ENCODE measurements at regions not wholly inside any gene's neighbourhood (a gene's known extent, or its start where the extent isn't known, plus 50 kb on each side); places are given as distances from the start of the nearest gene placed in this dataset.
"Not testable (repeated sequence)": the region's sequence is repeated elsewhere in the genome, so short reads cannot be mapped to it uniquely, and the experiment has no call there.

DNA sequence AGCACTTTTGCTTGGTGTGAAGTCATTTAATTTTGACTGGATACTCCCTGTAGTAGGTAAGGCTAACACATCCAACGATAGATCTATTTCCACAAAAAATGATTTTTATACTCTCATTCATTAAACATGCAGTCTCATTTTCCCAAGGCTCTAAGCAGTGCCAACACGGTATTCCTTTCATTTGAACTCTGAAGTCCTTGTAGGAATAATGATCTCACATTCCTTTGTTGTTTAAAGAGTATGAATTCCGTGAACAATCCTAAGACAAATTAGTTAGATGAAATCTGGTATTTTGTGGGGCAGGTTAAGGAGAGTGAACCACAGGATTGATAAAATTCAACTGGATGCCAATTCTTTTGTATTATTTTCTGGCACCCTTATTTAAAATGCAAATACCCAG, 66.6 kb downstream of the LACC1 start:
- no peak for DNase-seq

DNA sequence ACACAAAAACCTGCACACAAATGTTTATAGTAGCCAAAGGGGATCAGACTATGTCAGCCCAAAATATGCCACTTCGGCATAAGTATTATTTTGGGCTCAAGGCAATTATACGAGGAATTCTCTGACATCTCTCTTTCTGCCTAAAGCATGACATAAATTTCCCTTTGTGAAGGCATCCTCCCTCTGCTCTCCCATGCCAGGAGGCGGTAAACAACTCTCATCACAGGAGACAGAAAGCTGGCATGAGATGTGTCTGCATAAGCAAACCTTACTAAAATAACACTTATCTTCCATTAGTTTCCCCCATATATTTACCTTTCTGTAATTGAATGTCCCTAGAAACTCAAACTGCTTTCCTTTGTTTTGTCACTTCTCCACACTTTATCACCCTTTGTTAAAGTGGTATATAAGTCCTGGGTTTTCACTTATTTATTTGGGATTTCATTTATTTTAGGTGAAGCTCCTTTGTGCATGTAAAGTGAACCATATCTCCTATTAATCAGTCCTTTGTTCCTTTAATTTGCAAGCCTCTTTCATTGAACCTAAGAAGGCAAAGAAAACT, 68.3 kb downstream of the LACC1 start:
- no peak for DNase-seq

DNA sequence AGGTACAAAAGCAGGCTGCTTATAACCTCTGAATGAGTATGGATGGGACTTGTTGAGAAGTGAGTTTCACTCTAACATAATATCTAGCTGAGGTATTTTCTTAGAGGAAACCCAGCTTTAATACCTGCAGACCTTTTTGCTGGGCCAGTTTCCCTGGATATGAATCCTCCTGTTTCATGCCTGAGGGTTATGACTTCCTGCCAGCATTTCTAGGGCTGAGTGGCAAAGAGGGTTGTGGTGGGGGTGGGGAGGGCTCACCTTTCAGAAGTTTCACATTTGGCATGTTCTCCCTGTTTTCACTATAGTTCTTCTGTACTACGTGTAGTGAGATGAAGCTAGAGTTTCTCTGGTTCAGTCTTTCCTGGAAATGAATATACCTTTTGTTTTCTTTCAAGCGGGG, 73.7 kb downstream of the LACC1 start:
- DNase-seq = no peak

DNA sequence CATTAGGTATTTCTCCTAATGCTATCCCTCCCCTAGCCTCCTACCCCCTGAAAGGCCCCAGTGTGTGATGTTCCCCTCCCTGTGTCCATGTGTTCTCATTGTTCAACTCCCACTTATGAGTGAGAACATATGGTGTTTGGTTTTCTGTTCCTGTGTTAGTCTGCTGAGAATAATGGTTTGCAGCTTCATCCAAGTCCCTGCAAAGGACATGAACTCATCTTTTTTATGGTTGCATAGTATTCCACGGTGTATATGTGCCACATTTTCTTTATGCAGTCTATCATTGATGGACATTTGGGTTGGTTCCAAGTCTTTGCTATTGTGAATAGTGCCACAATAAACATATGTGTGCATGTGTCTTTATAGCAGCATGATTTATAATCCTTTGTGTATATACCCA, 77.3 kb downstream of the LACC1 start:
- not testable (repeated sequence) for DNase-seq

DNA sequence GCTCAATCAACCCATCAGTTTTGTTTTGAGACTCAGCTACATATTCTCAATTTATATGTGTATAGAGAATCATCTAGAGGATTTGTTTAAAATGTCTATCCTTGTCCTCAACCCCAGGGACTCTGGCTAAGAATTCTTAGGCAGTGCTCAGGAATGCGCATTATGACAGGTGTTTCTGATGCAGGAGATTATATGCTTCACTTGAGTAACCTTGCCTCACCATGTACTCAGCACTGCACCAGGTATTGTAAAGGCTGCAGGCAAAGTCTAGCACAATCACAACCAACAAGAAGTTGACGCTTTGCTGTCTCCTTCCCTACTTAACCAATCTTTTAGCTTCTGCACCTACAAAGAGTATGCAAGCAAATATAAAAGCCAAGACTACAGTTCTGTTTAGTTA, 79.6 kb downstream of the LACC1 start:
- DNase-seq = no peak

DNA sequence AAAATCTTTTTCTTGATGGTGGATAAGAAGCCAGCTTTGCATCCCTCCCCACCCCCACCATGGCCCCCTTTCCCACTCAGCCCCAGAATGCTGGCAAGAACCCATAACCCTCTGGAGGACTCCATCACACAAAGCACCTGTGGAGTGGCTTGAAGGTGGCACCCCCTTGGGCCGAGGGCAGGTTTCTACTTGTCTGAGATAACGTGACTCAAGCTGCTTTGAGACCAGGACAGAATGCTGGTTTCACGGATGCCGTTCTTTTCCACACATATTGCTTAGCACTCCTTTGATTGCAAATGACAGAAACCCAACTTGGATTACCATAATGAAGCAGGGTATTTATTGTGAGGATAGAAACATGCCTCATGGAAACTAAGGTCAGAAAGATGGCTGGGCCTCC, 82.2 kb downstream of the LACC1 start:
- DNase-seq = no peak

DNA sequence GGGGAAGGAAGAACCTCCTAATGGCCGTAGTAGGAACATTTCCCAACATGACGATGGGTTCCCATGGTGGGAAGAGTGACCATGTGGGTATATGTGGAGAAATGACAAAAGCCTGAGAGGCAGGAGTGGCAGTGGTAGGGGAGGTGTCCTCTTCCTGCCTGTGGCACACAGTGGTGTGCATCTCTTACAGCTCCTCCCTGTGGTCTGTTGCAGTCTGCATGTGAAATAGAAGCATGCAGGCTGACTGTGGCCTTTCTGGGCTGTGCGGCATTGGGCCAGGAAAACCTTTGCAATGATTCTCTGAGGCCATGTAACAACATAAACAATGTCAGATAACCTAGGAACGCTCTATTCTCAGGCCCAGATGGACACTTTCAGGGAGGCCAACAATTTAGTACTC, 84.0 kb downstream of the LACC1 start:
- DNase-seq = no peak

DNA sequence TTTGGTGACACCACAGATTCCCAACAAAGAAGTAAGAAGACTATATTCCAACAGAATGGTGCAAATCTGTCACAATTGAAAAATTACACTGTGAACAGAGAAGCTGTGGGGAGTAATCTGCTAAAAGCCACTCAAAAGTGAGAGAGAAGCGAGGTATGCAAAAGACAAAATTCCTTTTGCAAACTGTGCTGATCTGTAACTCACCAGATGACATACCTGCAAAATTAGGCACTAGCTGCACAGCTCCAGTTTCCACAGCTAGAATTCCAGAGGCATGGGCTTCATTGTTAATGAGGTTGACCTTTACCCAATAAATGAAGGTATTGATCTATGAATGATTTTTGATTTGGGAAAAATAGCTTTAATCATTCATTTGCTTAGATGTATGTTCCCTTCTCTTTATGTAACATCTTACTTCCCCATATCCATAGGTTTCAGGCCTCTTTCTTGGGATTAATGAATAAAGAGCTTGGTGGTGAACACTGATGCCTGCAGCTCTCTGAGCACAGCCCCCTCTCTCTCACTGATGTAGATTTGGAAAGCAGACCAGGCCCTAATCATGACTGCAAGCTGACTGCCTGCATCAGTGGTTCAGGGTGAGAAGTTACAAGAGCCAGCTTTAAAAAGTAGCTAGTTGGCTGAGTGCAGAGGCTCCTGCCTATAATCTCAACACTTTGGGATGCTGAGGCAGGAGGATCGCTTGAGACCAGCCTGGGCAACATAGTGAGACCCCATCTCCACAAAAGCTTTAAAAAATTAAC, 85.2 kb downstream of the LACC1 start:
- no peak for DNase-seq

DNA sequence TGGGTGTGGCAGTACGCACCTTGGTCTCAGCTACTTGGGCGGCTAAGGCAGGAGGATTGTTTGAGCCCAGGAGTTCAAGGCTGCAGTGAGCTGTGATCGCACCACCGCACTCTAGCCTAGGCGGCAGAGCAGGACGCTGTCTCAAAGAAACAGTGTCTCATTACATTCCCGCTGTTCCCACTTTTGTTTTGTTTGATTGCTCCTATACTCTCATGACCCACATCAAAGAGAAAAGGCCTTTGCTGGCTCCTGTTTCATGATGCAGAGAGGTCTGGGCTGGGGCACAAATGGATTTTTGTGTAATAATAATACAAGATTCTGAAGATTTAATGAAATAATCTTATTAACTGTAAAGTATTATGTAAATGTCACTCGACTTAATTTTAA, 85.7 kb downstream of the LACC1 start:
- DNase-seq = no peak

DNA sequence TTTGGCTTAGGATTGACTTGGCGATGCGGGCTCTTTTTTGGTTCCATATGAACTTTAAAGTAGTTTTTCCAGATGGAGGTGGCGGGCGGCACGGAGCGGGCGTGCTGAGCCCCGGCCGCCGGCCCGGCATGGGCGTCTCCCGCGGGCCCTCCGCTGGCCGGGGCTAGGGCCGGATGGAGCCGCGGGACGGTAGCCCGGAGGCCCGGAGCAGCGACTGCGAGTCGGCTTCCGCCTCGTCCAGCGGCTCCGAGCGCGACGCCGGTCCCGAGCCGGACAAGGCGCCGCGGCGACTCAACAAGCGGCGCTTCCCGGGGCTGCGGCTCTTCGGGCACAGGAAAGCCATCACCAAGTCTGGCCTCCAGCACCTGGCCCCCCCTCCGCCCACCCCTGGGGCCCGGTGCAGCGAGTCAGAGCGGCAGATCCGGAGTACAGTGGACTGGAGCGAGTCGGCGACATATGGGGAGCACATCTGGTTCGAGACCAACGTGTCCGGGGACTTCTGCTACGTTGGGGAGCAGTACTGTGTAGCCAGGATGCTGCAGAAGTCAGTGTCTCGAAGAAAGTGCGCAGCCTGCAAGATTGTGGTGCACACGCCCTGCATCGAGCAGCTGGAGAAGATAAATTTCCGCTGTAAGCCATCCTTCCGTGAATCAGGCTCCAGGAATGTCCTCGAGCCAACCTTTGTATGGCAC, 88.7 kb downstream of the LACC1 start:
- DNase-seq = not testable (repeated sequence)

DNA sequence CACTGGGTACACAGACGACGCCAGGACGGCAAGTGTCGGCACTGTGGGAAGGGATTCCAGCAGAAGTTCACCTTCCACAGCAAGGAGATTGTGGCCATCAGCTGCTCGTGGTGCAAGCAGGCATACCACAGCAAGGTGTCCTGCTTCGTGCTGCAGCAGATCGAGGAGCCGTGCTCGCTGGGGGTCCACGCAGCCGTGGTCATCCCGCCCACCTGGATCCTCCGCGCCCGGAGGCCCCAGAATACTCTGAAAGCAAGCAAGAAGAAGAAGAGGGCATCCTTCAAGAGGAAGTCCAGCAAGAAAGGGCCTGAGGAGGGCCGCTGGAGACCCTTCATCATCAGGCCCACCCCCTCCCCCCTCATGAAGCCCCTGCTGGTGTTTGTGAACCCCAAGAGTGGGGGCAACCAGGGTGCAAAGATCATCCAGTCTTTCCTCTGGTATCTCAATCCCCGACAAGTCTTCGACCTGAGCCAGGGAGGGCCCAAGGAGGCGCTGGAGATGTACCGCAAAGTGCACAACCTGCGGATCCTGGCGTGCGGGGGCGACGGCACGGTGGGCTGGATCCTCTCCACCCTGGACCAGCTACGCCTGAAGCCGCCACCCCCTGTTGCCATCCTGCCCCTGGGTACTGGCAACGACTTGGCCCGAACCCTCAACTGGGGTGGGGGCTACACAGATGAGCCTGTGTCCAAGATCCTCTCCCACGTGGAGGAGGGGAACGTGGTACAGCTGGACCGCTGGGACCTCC, 89.4 kb downstream of the LACC1 start:
- DNase-seq = not testable (repeated sequence)

DNA sequence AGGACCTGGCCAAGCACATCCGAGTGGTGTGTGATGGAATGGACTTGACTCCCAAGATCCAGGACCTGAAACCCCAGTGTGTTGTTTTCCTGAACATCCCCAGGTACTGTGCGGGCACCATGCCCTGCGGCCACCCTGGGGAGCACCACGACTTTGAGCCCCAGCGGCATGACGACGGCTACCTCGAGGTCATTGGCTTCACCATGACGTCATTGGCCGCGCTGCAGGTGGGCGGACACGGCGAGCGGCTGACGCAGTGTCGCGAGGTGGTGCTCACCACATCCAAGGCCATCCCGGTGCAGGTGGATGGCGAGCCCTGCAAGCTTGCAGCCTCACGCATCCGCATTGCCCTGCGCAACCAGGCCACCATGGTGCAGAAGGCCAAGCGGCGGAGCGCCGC, 90.2 kb downstream of the LACC1 start:
- not testable (repeated sequence) for DNase-seq

DNA sequence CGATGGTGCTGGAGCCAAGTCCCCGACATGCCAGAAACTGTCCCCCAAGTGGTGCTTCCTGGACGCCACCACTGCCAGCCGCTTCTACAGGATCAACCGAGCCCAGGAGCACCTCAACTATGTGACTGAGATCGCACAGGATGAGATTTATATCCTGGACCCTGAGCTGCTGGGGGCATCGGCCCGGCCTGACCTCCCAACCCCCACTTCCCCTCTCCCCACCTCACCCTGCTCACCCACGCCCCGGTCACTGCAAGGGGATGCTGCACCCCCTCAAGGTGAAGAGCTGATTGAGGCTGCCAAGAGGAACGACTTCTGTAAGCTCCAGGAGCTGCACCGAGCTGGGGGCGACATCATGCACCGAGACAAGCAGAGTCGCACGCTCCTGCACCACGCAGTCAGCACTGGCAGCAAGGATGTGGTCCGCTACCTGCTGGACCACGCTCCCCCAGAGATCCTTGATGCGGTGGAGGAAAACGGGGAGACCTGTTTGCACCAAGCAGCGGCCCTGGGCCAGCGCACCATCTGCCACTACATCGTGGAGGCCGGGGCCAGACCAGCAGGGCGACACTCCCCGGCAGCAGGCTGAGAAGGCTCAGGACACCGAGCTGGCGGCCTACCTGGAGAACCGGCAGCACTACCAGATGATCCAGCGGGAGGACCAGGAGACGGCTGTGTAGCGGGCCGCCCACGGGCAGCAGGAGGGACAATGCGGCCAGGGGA, 91.0 kb downstream of the LACC1 start:
- not testable (repeated sequence) for DNase-seq

DNA sequence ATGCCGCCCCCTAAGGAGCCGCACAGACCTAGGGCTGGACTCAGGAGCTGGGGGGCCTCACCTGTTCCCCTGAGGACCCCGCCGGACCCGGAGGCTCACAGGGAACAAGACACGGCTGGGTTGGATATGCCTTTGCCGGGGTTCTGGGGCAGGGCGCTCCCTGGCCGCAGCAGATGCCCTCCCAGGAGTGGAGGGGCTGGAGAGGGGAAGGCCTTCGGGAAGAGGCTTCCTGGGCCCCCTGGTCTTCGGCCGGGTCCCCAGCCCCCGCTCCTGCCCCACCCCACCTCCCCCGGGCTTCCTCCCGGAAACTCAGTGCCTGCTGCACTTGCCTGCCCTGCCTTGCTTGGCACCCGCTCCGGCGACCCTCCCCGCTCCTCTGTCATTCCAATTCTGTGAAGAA, 91.6 kb downstream of the LACC1 start:
- not testable (repeated sequence) for DNase-seq

DNA sequence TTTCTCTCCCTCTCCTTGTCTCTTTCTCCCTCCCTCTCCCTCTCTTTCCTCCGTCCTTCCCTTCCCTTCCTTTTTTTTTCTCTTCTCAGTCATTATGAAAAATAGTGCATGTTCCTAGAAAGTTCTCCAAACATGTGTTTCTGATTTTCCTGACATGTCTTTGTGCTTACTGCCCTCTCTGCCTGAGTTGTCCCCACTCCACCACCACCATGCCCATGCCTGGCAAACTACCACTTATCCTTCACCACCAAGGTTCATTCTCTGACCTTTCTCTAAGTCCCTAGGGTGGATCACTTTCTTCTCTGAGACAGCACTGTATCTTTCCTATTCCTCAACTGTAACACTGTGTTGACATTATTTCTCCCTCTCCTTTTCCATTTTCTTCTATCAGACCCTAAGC, 98.2 kb downstream of the LACC1 start:
- DNase-seq = no peak

DNA sequence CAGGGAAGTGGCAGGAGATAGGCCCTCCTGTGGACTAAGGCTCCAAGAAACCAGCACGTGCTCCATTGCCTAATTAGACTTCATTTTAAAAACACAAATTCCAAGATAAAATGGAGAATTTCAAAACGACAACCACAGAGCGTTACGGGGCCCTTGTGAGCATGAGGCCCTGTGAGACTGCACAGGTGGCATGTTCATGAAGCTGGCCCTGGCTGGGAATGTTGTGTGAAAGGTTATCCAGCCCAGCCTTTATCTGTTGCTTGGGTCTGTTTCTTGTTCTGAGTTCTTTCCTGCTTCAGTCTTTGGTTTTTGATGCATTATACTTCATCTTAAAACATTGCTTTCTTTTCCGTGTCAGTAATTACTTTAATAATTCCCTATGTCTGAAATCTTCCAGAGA, 99.0 kb downstream of the LACC1 start:
- no peak for DNase-seq

DNA sequence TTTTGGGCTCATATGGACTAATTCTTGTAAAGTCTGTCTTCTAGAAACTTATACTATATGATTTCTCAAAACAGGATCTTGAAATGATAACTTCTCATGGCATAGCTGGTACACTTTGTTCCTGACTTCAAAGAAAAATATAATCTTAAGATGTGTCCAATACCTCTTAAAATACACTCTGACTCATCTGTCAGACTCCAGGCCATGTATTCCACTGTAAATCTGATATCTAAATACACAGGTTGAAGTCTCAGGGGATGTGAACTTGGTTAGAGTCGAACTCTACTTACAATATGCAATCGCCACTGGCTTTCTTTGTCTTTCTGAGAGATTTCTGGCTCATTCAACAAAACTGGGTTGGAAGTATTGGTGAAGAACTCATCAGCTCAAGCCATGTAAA, 99.8 kb downstream of the LACC1 start:
- DNase-seq = no peak

DNA sequence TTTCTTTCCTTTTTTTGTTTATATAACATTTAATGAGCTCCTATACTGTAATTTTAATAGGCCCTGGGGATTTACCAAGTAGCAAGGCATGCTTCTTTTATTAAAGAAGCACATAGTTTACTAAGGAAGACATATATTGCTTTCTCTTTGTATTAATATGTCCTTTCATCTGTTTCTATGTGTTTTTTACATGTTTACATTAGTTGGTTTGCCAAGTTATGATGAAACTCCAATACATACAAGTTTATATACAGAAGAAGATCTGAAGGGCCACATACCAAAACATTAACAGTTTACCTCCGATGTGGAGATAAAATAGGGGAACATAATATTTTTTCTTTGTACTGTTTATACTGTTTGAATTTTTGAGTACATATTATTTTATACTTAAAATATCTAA, 100.9 kb downstream of the LACC1 start:
- no peak for DNase-seq

DNA sequence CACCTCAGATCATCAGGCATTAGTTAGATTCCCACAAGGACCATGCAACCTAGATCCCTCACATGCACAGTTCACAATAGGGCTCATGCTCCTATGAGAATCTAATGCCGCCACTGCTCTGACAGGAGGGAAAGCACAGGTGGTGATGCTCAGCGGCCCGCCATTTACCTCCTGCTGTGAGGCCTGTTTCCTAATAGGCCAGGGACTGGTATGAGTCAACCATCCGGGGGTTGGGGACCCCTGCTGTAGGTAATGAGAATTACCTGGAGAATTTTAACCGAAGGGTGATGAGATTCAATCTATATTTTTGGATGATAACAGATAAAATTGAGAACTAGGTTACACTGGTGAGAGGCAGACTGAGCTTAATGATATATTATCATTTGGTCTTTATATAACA, 101.4 kb downstream of the LACC1 start:
- DNase-seq = no peak

DNA sequence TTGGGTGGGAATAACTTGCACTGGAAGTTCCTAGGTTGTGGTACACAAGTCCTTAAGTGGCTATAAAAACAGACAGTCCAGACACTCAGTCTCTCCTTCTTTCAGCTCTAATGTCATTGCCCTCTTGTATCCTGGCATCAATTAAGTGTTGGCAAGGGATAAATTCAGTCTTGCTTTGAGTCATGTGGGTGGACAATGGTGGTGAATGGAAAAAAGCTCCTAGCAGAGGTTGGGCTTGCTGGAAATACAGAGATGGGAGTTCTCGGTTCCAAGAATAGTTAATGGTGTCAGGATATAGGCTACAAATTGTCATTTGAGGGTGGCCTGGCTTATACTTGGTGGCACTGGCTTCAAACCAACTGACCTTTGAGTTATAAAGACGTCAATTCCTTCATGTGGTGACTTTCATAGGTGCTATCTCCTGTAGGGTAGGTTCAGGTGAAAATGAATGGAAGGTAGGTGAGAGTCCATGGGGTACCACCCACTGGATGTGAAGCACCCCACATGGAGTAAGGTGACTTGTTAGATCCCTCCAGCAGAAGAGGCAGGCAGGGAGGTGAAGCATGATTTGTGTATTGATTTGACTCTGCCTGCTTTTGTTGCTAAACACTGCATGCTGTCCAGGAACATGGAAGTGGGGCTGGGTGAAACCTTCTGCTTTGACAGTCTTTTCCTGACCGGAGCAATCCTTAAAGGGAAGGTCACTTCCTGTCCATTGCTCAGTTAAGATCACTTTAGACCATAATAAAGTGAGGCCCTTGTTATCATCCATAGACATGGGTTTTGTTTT, 102.0 kb downstream of the LACC1 start:
- no peak for DNase-seq

DNA sequence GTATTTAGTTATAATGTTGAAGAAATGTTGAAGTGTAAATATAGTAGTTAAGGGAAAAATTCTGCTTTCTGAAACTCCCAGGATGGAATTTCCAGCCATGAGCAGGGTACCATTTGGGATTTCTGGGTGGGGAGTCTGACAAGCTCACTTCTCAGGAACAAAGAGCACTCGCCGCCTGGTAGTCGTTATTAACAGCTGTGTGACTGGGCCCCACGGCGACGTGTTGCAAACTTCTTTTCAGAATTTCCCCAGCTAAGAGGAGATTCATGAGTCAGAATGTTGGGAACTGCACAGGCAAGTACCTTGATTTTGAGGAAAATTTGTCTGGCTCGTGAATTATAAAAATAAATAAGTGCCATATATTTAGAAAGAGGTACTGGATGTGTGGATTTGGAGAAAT, 103.7 kb downstream of the LACC1 start:
- no peak for DNase-seq

DNA sequence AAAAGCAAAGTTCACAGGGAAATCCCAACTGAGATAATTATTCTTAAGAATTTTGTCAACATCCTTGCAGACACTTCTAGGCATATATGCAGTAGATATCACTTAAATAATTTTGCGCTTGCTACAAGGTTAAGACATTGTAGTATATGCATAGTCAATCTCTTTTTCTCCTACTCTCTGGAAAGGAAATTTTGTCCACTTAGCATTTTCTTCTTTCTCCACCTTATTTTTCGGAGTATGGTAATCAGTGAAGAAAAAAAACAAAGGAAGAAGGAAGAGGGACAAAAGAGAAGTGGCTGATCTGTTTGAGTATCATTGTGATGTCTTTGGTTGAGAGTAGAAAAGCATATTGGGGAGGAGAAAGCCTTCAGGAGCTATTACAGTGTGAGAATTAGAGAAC, 104.6 kb downstream of the LACC1 start:
- DNase-seq = no peak

All from activated naive CD4-positive, alpha-beta T cell treated with anti-CD3 and anti-CD28 coated beads, Interleukin-2, amount 50 U/mL, for 16 hours (primary cell).